ENCODE measurements at regions not wholly inside any gene's neighbourhood (a gene's known extent, or its start where the extent isn't known, plus 50 kb on each side); places are given as distances from the start of the nearest gene placed in this dataset.

- Histone ChIP-seq H3K4me1 (no peaks in the 10 kb centered on the region), H3K9me3 (peaks cover 0 to 3% (median 0%) of the 10 kb centered on the region in 8 donors), H3K27me3 (replicated peaks in 1 of 7) (peaks cover 0 to 9% (median 0%) of the 10 kb centered on the region in 7 donors), H3K36me3 (no peaks in the 10 kb centered on the region), H3K27ac (no peak overlapping the region), H3K4me3 (no peak overlapping the region)
- WGBS, 5 donors, result 26 to 45% (median 29%) methylated on average over 2 of the region's 2 CpGs
- TF ChIP-seq POLR2A (IDR thresholded peaks at IDR 0.05), result no peak
- no peak for TF ChIP-seq POLR2AphosphoS5 (IDR thresholded peaks at IDR 0.05)
- TF ChIP-seq CTCF (IDR thresholded peaks at IDR 0.05 in 8 of 11, conservative IDR thresholded peaks at IDR 0.05 in 3 of 11), result no peak
- no peak for DNase-seq
- intact Hi-C loops (cut with DNase I; ENCODE audit: low total_unique reads), result no loop called here
These were observed 188.1 kb upstream of the CDKN3 start for GRCh38 chr14:54208751-54209150.

DNA sequence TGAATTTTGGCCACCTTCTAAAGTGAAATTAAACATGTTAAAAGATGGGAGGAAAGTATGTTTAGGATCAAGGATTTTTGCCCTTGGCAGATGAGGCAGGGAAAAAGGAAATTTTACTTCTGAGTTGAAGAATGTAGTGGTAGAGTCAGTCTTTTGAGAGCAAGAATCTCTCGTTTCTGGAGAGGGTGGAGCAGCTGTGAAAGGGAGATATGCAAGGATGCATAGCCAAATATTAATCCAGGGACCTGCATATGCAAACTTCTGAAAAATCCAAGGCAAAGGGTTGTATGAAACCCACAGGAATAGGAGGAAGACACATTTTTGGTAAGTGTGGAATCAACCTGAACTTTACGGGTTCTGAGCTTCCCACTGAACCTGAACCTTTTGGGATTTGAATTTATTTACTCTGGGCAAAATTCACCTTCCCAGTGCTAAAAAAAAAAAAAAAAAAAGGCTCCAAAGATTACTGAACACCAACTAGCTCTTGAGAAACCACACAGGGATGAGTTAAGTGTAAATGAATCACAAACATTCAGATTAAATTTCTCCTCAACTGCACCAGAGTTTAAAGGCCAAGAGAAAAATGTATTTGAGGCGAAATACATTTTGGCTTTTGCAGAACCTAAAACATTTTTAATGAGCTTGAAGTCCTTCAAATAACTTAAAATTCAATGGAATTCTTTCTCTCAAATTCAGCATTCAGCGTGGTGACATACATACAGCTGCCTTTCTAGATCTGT is 187.1 kb upstream of the CDKN3 start:
- WGBS, 5 donors, result 69 to 81% (median 75%) methylated on average over 4 of the region's 4 CpGs
- DNase-seq, result no peak
- Histone ChIP-seq H3K27ac (no peak overlapping the region), H3K9me3 (no peaks in the 10 kb centered on the region), H3K4me3 (no peak overlapping the region), H3K36me3 (no peaks in the 10 kb centered on the region), H3K4me1 (no peaks in the 10 kb centered on the region), H3K27me3 (replicated peaks in 1 of 7) (peaks cover 0 to 13% (median 0%) of the 10 kb centered on the region in 7 donors)
- intact Hi-C loops (cut with DNase I; ENCODE audit: low total_unique reads), result no loop called here
- TF ChIP-seq POLR2A (IDR thresholded peaks at IDR 0.05), result no peak
- no peak for TF ChIP-seq POLR2AphosphoS5 (IDR thresholded peaks at IDR 0.05)
- TF ChIP-seq CTCF (IDR thresholded peaks at IDR 0.05 in 8 of 11, conservative IDR thresholded peaks at IDR 0.05 in 3 of 11), result no peak

DNA sequence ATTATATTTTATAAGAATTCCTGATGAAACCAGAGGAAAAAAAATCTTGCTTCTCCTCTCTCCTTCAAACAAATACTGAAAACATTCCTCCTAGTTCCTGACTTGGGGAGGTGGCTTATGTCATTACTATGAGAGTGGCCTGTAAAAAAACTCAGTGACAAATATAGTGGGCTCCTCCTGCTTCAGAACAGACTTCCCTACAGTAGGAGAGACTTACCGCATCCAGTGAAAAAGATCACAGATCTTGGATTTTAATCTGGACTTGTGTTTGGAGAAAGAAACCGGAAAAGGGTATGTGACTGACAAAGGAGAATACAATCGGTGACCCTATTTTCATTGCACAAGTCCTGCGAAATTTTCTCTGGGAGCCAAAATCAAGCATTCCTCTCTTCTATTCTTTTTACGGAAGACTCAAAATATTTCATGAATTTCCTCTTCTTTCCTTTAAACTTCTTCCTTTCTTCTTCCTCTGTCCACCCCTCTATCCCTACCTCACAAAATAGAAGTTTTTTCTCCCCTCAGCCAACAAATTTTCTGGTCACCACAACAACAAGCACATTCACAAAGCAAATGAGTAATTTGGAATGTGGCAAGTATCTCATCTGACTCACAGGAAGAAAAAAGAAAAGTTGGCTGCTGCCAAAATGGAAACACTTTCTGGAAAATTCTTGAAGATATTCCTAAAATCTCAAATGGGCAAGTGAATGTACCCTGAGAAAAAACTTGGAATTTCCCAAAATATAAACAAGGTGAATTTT is 185.1 kb upstream of the CDKN3 start:
- no peaks in the 10 kb centered on the region for H3K36me3 ChIP-seq

DNA sequence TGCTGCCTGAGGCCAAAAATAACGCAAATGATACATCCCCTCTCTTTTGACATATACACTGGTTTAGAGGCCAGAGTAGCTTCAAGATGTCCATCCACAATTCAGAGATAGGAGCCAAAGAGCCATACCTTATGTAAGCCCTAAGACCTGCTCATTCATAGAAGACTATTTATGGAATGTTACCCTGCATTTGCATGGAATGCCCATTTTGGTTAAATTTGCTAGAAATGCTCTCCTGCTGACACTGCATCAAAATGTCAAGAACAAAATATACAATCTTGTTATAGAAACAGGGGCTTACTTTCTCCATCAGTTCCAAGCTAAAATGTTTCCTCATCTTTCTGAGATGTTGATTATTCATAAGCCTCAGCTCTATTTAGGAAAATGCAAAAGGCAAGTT is 183.3 kb upstream of the CDKN3 start:
- DNase-seq, result no peak
- Histone ChIP-seq H3K4me1 (no peaks in the 10 kb centered on the region), H3K9me3 (no peaks in the 10 kb centered on the region), H3K27ac (no peak overlapping the region), H3K36me3 (no peaks in the 10 kb centered on the region), H3K27me3 (replicated peaks in 1 of 7) (peaks cover 0 to 19% (median 5%) of the 10 kb centered on the region in 7 donors), H3K4me3 (no peak overlapping the region)
- TF ChIP-seq POLR2AphosphoS5 (IDR thresholded peaks at IDR 0.05) (no peak), POLR2A (IDR thresholded peaks at IDR 0.05) (no peak), CTCF (IDR thresholded peaks at IDR 0.05 in 8 of 11, conservative IDR thresholded peaks at IDR 0.05 in 3 of 11) (no peak)
- intact Hi-C loops (cut with DNase I; ENCODE audit: low total_unique reads), result no loop called here
- WGBS, 5 donors, result 89 to 100% (median 94%) methylated on average over 1 of the region's 1 CpG

More for the DNA sequence above, 185.1 kb upstream of the CDKN3 start:
- Histone ChIP-seq H3K4me3 (no peak overlapping the region), H3K27ac (peak overlapping the region in 1 of 8 donors; percentile 18), H3K9me3 (no peaks in the 10 kb centered on the region), H3K27me3 (replicated peaks in 1 of 7) (peaks cover 0 to 13% (median 0%) of the 10 kb centered on the region in 7 donors), H3K4me1 (no peaks in the 10 kb centered on the region)
- no peak for DNase-seq
- TF ChIP-seq POLR2AphosphoS5 (IDR thresholded peaks at IDR 0.05), result no peak
- intact Hi-C loops (cut with DNase I; ENCODE audit: low total_unique reads), result no loop called here
- 64 to 87% (median 78%) methylated on average over 5 of the region's 5 CpGs for WGBS, 5 donors

Measured in spleen (tissue), 11 donors.